ENCODE measurements at regions not wholly inside any gene's neighbourhood (a gene's known extent, or its start where the extent isn't known, plus 50 kb on each side); places are given as distances from the start of the nearest gene placed in this dataset.
A peak's percentile ranks its signal among the peaks of the same experiment; 100 is the strongest.

- TF ChIP-seq, protein P1, sequence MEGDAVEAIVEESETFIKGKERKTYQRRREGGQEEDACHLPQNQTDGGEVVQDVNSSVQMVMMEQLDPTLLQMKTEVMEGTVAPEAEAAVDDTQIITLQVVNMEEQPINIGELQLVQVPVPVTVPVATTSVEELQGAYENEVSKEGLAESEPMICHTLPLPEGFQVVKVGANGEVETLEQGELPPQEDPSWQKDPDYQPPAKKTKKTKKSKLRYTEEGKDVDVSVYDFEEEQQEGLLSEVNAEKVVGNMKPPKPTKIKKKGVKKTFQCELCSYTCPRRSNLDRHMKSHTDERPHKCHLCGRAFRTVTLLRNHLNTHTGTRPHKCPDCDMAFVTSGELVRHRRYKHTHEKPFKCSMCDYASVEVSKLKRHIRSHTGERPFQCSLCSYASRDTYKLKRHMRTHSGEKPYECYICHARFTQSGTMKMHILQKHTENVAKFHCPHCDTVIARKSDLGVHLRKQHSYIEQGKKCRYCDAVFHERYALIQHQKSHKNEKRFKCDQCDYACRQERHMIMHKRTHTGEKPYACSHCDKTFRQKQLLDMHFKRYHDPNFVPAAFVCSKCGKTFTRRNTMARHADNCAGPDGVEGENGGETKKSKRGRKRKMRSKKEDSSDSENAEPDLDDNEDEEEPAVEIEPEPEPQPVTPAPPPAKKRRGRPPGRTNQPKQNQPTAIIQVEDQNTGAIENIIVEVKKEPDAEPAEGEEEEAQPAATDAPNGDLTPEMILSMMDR (IDR thresholded peaks at IDR 0.05) = no peak
Observed at GRCh38 chr10:110355141-110355831, 50.6 kb upstream of the SMNDC1 start.

- TF ChIP-seq, protein P1 (IDR thresholded peaks at IDR 0.05) = no peak
Observed at GRCh38 chr10:110355922-110356627, 51.4 kb upstream of the SMNDC1 start.

GRCh38 chr10:110356628-110357245 lies 52.0 kb upstream of the SMNDC1 start:
- TF ChIP-seq, protein P1 (IDR thresholded peaks at IDR 0.05) = no peak

DNA sequence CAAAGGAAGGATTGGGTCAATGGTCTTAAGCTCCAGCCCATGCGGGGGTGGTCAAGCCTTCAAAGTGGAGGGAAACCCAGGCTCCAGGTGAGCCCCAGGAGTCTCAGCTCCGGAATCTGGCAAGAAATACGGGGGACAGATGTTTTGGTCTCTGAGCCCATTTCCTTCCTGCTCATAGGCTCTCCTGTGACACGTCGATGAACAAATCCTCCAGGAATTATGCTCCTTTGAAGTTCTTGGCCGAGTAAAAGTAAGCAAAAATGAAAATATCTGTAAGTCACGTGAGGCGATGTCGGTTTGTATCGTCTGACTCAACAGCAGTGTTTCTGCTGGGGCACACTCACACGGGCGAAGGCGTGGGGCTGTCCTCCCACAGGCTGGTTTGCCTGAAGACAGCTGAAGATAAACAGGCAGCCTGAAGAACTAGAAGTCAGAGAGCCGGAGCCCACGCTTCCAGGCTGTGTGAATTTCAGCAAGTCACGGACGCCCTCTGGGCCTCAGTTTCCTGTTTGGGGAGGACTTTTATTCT lies 52.6 kb upstream of the SMNDC1 start:
- TF ChIP-seq, protein P1 (IDR thresholded peaks at IDR 0.05) = no peak

DNA sequence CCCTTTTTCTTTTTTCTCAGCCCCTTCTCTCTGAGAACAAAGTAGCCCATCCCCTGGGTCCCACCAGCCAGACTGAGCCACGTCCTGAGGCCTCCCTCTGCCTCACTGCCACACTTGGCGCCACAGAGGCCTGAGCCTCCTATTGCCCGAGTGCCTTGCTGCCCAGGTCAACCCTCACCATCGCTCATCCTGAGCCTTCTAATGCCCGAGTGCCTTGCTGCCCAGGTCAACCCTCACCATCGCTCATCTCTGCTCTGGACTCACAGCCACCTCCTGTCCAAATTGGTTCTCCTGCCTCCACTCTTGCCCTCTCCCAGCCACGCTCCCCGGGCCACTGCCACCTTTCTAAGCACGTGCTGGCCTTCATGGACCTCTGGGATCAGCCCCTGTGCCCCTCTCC lies 53.2 kb upstream of the SMNDC1 start:
- TF ChIP-seq, protein P1 (IDR thresholded peaks at IDR 0.05) = no peak

DNA sequence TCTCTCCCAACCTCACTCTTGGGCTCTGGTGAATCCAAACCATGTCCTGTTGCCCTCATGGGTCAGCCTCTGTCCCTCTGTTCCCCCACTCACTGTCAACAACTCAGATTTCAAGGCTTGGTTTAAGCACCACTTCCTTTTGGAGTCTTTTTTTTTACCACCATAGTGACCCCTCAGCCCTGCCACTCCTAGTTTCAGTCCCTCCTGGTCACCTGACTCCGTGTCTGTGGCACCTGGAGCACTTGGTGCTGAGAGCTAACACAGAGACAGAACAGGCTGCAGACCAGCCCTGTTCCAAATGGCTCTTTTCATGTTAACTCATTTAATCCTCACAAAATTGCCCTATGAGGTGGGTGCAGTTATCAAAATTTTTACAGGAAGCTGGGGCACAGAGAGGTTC lies 53.6 kb upstream of the SMNDC1 start:
- TF ChIP-seq, protein P1 (IDR thresholded peaks at IDR 0.05) = no peak

GRCh38 chr10:110358869-110359629 lies 54.3 kb upstream of the SMNDC1 start:
- TF ChIP-seq, protein P1 (IDR thresholded peaks at IDR 0.05) = peak; percentile 34; the same call in 1 of the 2 replicates

Data from LNCAP (cell line).